HG03457 (cell line): ENCODE measurements at regions not wholly inside any gene's neighbourhood (a gene's known extent, or its start where the extent isn't known, plus 50 kb on each side); places are given as distances from the start of the nearest gene placed in this dataset.

Source experiments
- ATAC-seq: cut with Tn5 transposase; IDR thresholded peaks from one replicate; pipeline ENCODE4 v1.9.1; 2021; ENCODE audit warnings: moderate number of reproducible peaks; ENCODE audit not compliant: unreplicated experiment

GRCh38 chr4:137688651-137689050 is 156.4 kb upstream of the PCDH18 start:
- no peak for ATAC-seq

- ATAC-seq = no peak
Observed at GRCh38 chr4:137685357-137685756, 153.1 kb upstream of the PCDH18 start.

- no peak for ATAC-seq
Observed at GRCh38 chr4:137681081-137681480, 148.8 kb upstream of the PCDH18 start.

GRCh38 chr4:137678796-137679195 is 146.5 kb upstream of the PCDH18 start:
- ATAC-seq = peak; percentile 71

GRCh38 chr4:137677863-137678262 is 145.6 kb upstream of the PCDH18 start:
- no peak for ATAC-seq

- ATAC-seq = peak; percentile 55
Observed at GRCh38 chr4:137676357-137676998, 144.2 kb upstream of the PCDH18 start.

- no peak for ATAC-seq
Observed at GRCh38 chr4:137674066-137674465, 141.8 kb upstream of the PCDH18 start.

GRCh38 chr4:137668885-137669545 is 136.7 kb upstream of the PCDH18 start:
- ATAC-seq = no peak

GRCh38 chr4:137664416-137664815 is 132.1 kb upstream of the PCDH18 start:
- ATAC-seq = no peak

- ATAC-seq = no peak
Observed at GRCh38 chr4:137664046-137664387, 131.7 kb upstream of the PCDH18 start.

- no peak for ATAC-seq
Observed at GRCh38 chr4:137663251-137664045, 131.2 kb upstream of the PCDH18 start.

- ATAC-seq = no peak
Observed at GRCh38 chr4:137661693-137662092, 129.4 kb upstream of the PCDH18 start.

- no peak for ATAC-seq
Observed at GRCh38 chr4:137660211-137660610, 127.9 kb upstream of the PCDH18 start.

- ATAC-seq = no peak
Observed at GRCh38 chr4:137659431-137659830, 127.1 kb upstream of the PCDH18 start.

GRCh38 chr4:137656661-137657060 is 124.4 kb upstream of the PCDH18 start:
- ATAC-seq = no peak

- ATAC-seq = no peak
Observed at GRCh38 chr4:137655302-137655701, 123.0 kb upstream of the PCDH18 start.

- no peak for ATAC-seq
Observed at GRCh38 chr4:137651128-137651527, 118.8 kb upstream of the PCDH18 start.

- ATAC-seq = no peak
Observed at GRCh38 chr4:137649711-137650450, 117.6 kb upstream of the PCDH18 start.

GRCh38 chr4:137648531-137648930 is 116.2 kb upstream of the PCDH18 start:
- no peak for ATAC-seq

GRCh38 chr4:137647375-137647774 is 115.1 kb upstream of the PCDH18 start:
- peak; percentile 87 for ATAC-seq

GRCh38 chr4:137644201-137644600 is 111.9 kb upstream of the PCDH18 start:
- ATAC-seq = no peak
